A172 (cell line): ENCODE measurements at regions not wholly inside any gene's neighbourhood (a gene's known extent, or its start where the extent isn't known, plus 50 kb on each side); places are given as distances from the start of the nearest gene placed in this dataset.

Experiments used
- DNase-seq: peaks from one replicate; pipeline ENCODE4 v3.0.0-alpha.2; 2015; ENCODE audit warnings: low spot score

GRCh38 chr4:181674315-181674875, 568.8 kb upstream of the TENM3 start:
- DNase-seq, result no peak

- no peak for DNase-seq
Observed at GRCh38 chr4:181676546-181676945, 566.7 kb upstream of the TENM3 start.

DNA sequence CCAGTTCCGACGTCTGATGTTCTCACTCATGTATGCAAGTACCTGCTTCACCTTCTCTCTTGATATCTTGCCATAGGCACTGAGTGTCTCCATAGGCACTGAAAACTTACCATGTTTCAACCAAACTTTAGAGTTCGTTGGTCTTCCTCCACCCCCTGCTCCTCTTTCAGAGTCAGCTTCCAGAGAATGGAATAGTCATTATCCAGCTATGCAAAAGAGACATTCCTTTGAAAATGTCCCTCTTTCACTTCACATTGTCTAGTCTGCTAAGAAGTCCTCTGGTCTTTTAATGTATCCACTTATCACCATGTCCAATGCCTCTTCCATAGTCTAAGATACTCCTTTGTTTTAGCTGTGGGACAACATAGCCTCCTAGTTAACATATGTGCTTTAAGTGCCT, 566.0 kb upstream of the TENM3 start:
- no peak for DNase-seq

DNA sequence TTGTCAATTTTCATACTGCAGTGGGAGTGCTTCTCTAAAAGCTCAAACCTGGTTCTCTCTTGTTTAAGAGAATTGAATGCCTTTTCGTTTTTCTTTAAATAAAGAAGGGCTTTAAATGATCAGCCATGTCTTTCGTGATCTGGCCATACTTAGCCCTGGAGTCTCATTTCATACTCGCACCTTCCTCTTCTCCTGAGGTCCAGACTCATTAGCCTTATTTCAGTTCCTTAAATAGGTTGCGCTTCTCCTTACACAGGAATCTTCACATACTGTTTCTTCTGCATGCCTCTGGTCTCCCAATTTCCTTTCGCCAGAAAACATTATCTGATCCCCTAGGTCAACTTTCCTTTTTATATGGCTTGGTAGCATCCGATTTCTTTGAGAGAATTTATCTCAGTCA, 565.6 kb upstream of the TENM3 start:
- DNase-seq, result no peak

DNA sequence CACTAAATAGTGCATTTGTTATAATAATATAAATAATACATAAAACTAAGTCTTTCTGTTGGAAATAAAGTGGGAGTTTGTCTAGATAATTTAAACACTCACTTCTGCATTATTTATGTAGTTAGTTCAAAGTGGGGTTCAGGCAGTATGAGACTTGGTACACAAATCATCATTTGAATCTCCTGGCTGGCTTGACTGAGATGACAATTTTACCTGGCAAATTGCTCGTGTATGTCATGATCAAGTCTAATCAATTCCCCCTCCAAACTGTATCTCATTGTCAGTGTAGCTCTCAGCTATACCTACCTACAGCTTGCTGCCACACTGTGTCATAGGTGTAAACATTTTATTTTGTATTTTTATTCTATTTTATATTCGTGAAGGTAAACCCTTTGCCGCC, 563.4 kb upstream of the TENM3 start:
- no peak for DNase-seq

- no peak for DNase-seq
Observed at GRCh38 chr4:181682367-181683047, 560.7 kb upstream of the TENM3 start.

- no peak for DNase-seq
Observed at GRCh38 chr4:181684310-181684709, 558.9 kb upstream of the TENM3 start.

GRCh38 chr4:181685461-181685860, 557.7 kb upstream of the TENM3 start:
- peak; percentile 47 for DNase-seq

GRCh38 chr4:181685911-181686310, 557.3 kb upstream of the TENM3 start:
- peak; percentile 81 for DNase-seq

GRCh38 chr4:181687116-181687515, 556.1 kb upstream of the TENM3 start:
- no peak for DNase-seq

DNA sequence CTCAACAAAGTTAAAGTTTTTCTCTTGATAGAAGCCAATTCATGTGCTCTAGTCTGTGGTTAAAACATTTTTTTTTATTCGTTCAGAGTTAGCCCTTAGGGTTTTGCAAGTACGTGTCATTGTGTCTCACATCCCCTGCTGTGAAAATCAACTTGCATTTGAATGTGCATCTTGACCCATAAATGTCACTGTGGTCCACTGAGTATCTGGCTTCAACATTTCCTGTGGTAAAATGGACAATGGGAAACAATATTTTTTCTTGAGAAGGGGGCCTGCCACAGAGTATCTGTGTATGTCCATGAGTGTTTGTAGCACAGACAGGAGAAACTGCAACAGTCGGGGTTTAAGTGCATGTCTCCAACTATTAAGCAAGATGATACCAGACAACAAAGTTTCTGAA, 554.8 kb upstream of the TENM3 start:
- peak; percentile 54 for DNase-seq

DNA sequence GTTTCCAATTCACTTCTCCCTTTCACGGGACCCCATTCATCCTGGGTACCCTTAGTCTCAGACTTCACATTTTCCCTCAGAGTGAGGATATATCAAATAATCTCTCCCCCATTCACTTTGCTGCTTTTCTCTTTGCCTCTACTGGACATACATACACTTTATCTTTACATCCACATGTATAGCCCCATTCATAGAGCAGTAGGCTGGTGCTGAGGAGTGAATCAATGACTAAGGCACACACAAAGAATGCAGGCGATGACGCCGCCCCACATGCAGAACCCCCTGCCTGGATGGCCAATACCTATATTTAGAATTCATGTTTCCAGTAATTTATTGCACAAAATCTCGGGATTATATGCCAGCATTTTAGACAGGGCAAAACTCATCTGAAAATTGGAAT, 554.3 kb upstream of the TENM3 start:
- no peak for DNase-seq

DNA sequence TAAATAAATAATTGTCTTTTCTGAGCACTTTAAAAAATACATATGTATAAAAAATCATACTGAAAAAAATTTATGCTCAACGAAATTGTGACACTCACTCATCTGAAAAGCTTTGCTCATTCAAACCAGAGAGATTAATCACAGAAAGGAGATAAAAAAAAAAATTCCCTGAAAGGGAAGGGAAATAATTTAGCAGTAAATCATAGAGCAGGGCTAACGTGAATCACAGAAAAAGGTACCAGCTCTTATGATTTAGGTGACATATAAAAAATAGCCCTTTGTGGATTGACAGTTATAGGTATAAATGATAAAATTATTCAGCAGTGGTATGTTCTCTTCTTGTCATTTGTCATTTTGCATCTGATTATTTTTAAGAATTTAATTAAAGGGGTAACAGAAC, 552.7 kb upstream of the TENM3 start:
- DNase-seq, result no peak

DNA sequence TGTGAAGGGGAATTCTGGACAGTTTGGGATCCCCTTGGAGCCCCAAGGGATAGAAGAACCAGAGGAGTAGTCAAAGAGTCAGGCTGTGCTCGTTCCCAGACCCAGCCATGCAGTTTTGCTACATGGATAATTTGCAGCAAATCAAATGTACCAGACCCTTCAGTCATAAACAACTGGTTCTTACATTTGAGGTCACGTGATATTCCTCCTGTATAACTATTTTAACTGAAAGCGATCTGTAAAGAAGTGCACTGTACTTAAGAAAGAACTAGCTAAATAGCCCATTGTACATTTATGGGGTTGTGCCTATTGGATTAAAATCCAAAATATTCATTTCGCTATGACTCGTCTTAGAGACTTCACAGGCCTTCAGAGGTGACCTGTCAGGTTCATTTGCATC, 550.2 kb upstream of the TENM3 start:
- DNase-seq, result no peak

DNA sequence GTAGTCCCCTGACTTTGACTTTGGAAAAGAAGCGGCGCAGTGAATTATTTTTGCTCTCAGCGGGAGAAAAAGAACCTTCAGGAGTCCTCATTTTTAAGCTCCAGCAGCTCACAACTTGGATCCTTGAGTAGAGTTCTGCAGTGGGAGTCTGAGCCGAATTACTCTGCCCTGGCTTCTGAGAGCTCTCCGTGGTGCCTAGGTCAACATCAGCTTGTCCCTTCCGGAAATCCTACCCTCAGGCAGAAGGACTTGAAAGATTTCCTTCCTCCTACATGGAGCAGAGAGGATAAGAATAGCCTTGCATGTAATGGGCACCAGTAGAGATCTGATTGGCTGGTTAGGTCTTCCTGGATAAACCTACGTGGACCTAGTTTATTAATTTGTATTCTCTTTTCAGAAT, 549.7 kb upstream of the TENM3 start:
- no peak for DNase-seq

DNA sequence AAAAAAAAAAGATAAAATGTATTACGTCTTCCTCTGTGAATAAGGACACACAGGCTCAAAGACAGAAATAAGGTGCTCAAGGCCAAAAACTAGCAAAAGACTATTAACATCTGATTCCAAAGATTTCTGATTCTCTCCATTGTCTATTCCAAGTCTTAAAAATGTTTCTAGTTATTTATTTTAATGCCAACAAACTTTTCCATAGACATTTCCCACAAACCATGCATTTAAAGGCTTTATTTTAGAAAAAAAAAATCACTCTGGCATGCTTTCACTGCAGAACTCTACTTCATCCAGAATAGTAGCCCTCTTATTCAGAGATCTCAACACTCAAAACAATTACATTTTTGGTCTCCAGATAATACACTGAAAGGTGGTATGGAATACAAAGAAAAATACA, 545.0 kb upstream of the TENM3 start:
- DNase-seq, result no peak

GRCh38 chr4:181701214-181701613, 542.0 kb upstream of the TENM3 start:
- no peak for DNase-seq

GRCh38 chr4:181701894-181702293, 541.3 kb upstream of the TENM3 start:
- no peak for DNase-seq

DNA sequence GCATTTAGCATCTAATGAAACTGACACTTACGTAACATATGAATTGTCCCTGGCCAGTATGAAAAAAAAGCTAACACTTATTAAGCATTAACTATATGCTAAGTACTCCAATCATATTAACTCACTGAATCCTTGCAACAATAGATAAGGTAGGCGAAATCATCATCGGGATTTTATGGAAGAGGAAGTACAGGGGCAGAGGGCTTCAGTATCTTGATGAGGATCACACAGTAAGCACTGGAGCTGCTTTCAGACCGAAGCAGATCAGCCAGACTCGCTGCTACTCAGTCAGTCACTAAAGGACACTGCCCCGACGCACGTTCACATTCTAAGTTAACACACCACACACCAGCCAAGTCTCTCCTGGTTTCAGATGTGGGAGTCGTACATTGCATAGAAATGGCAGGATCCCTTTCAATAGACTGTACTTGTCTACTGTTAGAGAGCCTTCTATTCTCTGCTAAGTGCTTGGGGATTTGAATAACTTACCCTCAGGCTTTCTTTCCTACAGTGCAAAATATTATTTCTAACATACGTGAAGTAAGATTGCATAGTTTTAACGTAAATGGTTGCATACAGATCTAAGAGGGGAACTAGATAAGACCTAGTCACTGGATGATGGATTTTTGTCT, 540.2 kb upstream of the TENM3 start:
- no peak for DNase-seq

DNA sequence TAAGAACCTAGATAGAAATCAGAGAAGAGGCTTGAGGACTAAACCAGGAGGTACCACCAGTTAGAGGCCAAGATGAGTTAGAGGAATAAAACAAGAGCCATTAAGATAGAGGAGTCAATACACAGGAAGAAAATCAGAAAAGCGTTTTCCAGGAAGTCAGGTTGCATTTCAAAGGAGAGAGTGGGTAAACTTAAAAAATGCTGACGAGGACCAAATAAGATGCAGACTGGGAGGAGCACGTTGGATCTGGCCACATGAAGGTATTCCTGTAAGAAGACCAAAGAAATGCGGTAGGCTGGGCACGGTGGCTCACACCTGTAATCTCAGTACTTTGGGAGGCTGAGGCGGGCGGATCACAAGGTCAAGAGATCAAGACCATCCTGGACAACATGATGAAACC, 533.1 kb upstream of the TENM3 start:
- no peak for DNase-seq

DNA sequence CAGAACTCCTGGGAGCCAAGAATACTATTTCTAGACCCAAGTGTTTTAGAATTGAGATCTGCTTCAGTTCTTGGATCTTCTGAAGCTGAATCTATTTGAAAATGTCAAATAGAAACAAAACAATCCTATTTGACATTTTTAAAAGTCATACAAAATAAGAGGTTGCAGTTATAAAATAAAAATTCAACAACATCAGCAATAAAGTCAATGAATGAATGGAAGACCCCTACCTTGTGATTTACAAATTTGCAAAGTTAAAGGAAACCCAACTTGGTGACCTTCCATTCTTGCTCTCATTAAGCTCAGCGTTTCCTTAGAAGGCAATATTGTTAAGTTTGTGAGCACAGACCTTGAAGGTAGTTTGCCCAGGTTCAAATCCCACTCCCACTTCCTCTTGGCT, 531.8 kb upstream of the TENM3 start:
- no peak for DNase-seq

- no peak for DNase-seq
Observed at GRCh38 chr4:181728305-181728966, 514.8 kb upstream of the TENM3 start.

DNA sequence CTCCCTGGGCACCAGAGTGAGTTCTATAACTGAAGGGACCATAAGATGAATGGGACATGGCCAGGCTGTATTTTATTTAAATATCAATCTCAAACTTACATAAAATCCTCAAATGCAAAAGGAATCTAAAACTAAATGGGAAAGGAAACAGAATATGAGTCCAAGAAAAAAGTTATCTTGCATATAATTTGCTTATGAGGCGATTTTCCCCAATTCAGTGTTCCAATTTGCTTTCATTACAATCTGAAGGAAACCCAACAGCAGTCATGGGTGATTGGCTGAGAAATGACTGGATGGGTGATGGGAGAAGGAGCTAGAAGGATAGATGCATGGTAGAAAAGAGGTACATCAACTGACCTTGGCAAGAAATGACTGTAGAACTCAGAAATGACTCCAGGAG, 511.3 kb upstream of the TENM3 start:
- no peak for DNase-seq
